ENCODE measurements at regions not wholly inside any gene's neighbourhood (a gene's known extent, or its start where the extent isn't known, plus 50 kb on each side); places are given as distances from the start of the nearest gene placed in this dataset.

DNA sequence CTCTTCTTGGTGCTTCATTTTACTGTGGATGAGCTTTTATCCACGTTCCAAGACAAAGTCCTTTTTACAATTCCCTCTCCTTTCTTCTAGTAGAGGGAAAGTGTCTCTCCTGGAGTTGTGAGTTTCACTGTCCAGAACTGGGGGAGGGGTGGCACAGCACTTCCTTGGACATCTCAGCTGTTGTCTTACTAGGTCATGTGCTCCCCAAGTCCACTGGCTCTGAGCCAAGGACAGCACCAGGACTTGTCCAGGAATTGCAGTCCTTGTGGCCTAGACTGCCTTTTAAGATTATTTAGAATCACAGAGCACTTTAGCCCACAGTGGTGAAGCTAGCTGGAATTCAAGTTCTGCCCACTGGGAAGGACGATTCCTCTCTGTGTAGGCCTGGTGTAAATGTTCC, 700.2 kb upstream of the PTPRD start:
- Histone ChIP-seq H3K4me3 (no peak overlapping the region), H3K4me1 (peaks cover 0 to 4% (median 0%) of the 10 kb centered on the region in 4 donors), H3K9me3 (no peaks in the 10 kb centered on the region), H3K27ac (no peak overlapping the region), H3K36me3 (no peaks in the 10 kb centered on the region), H3K27me3 (no peaks in the 10 kb centered on the region)
- peak; percentile 25 to 44 for DNase-seq
- intact Hi-C loops (cut with DNase I; ENCODE audit: low total_unique reads): no loop called here
- no peak for TF ChIP-seq CTCF (IDR thresholded peaks at IDR 0.05)

- H3K36me3 ChIP-seq: no peaks in the 10 kb centered on the region
- no peak for DNase-seq
- no peak for TF ChIP-seq CTCF (IDR thresholded peaks at IDR 0.05)
- intact Hi-C loops (cut with DNase I; ENCODE audit: low total_unique reads): no loop called here
- no peak overlapping the region for H3K27ac ChIP-seq
- no peaks in the 10 kb centered on the region for H3K4me1 ChIP-seq
- H3K9me3 ChIP-seq: no peaks in the 10 kb centered on the region
- no peak overlapping the region for H3K4me3 ChIP-seq
- H3K27me3 ChIP-seq: no peaks in the 10 kb centered on the region
Measured at GRCh38 chr9:11318946-11319345, 706.1 kb upstream of the PTPRD start.

GRCh38 chr9:11319538-11319937, 706.7 kb upstream of the PTPRD start:
- Histone ChIP-seq H3K27ac (no peak overlapping the region), H3K9me3 (no peaks in the 10 kb centered on the region), H3K4me3 (no peak overlapping the region), H3K36me3 (no peaks in the 10 kb centered on the region), H3K4me1 (no peaks in the 10 kb centered on the region), H3K27me3 (no peaks in the 10 kb centered on the region)
- no peak for DNase-seq
- intact Hi-C loops (cut with DNase I; ENCODE audit: low total_unique reads): no loop called here
- no peak for TF ChIP-seq CTCF (IDR thresholded peaks at IDR 0.05)

DNA sequence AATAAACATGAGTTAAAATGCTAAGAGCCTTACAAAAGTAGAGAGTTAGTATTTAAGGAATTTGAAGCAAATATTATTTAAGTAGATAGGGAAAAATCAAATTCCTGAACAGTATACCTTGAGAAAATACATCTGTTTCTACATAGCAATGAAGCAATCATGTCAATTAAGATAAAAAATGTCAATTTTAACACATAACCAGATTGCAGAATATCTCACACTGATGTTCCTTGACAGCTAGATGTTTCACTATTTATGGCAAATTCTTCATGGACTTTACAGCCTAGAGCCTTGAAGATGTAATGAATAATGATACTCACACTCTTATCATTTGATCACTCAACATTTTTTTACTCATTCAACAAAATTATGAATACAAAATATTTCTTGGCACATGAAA, 708.2 kb upstream of the PTPRD start:
- H3K27me3 ChIP-seq: no peaks in the 10 kb centered on the region
- no peak for TF ChIP-seq CTCF (IDR thresholded peaks at IDR 0.05)
- intact Hi-C loops (cut with DNase I; ENCODE audit: low total_unique reads): no loop called here

DNA sequence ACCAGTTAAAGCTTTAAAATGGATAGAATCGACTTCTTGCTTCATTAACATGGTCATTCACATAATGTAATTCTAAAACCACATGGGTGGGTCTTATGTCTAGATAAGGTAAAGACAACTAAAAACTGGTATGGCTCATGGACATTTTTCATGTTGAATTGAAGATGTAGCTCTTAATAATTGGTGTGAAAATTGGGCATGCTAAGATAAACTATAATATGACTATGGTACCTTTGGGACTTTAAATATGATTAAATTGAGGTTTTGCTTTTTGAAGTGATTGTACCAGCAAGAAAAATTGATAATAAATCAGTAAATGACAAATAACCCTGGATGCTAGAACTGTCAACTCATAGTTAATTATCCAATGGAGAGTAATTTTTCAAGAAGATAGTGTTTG, 710.7 kb upstream of the PTPRD start:
- no peak for TF ChIP-seq CTCF (IDR thresholded peaks at IDR 0.05)
- no peaks in the 10 kb centered on the region for H3K9me3 ChIP-seq
- no peaks in the 10 kb centered on the region for H3K4me1 ChIP-seq
- H3K4me3 ChIP-seq: no peak overlapping the region
- intact Hi-C loops (cut with DNase I; ENCODE audit: low total_unique reads): no loop called here
- no peak for DNase-seq
- H3K27ac ChIP-seq: no peak overlapping the region
- H3K27me3 ChIP-seq: no peaks in the 10 kb centered on the region
- no peaks in the 10 kb centered on the region for H3K36me3 ChIP-seq

More for the DNA sequence above, 708.2 kb upstream of the PTPRD start:
- H3K27ac ChIP-seq: no peak overlapping the region
- no peak for DNase-seq
- no peak overlapping the region for H3K4me3 ChIP-seq
- H3K4me1 ChIP-seq: no peaks in the 10 kb centered on the region
- H3K36me3 ChIP-seq: no peaks in the 10 kb centered on the region
- no peaks in the 10 kb centered on the region for H3K9me3 ChIP-seq

DNA sequence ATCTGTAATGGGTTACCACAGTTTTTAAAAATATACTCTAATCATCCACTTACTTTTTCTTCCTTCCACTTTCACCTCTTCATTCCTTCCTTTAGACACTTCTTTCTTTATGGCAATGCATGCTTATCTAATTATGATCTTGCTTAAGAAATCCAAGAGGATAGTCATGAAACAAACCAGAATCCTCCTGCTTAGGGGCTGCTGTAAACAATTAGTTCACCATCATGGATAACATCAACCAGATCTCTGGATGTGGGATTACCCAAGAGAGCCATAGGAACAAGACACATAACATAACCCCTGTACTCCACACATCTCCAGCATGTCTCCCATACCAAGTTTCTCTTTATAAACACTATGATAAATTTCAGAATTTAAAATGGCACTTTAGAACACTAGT, 713.4 kb upstream of the PTPRD start:
- no peak for DNase-seq

More for the DNA sequence above, 713.4 kb upstream of the PTPRD start:
- Histone ChIP-seq H3K4me1 (no peaks in the 10 kb centered on the region), H3K27ac (no peak overlapping the region), H3K36me3 (no peaks in the 10 kb centered on the region), H3K27me3 (no peaks in the 10 kb centered on the region), H3K4me3 (no peak overlapping the region), H3K9me3 (no peaks in the 10 kb centered on the region)
- intact Hi-C loops (cut with DNase I; ENCODE audit: low total_unique reads): no loop called here
- no peak for TF ChIP-seq CTCF (IDR thresholded peaks at IDR 0.05)

All from tibial artery (tissue), 4 donors.